ENCODE measurements at regions not wholly inside any gene's neighbourhood (a gene's known extent, or its start where the extent isn't known, plus 50 kb on each side); places are given as distances from the start of the nearest gene placed in this dataset.

GRCh38 chrX:25219480-25219879 lies 203.7 kb upstream of the ARX start:
- no peaks in the 10 kb centered on the region; a peak in 1 of 4 replicates for H3K27me3 ChIP-seq (replicated peaks in 1 of 2; ENCODE audit: control insufficient read depth in 2 of 2, insufficient read depth in 2 of 2, low read length in 1 of 2)
- RAD21 ChIA-PET (ENCODE audit: unreplicated experiment) = no interaction called here
- FAIRE-seq = no peak
- no peaks in the 10 kb centered on the region for H3K79me2 ChIP-seq (ENCODE audit: control insufficient read depth, insufficient read depth, low read length)
- no peak overlapping the region for H3K27ac ChIP-seq (ENCODE audit: control insufficient read depth, insufficient read depth)
- H3K4me2 ChIP-seq (ENCODE audit: control insufficient read depth, insufficient read depth) = no peak overlapping the region
- no peaks in the 10 kb centered on the region for H4K20me1 ChIP-seq (ENCODE audit: control insufficient read depth, insufficient read depth)
- in situ Hi-C loops (cut with MboI) (no loop called here), intact Hi-C loops (cut with micrococcal nuclease; ENCODE audit: unreplicated experiment) (no loop called here)
- no peaks in the 10 kb centered on the region for H3K9me3 ChIP-seq (replicated peaks; ENCODE audit: control insufficient read depth, insufficient read depth, low read length)
- no TSS peak for BruUV-seq (replicated peaks)
- H3K36me3 ChIP-seq (ENCODE audit: control insufficient read depth in 2 of 2, insufficient read depth in 2 of 2, low read length in 1 of 2) = no peaks in the 10 kb centered on the region
- no peak for DNase-seq (ENCODE audit: low read depth, low spot score)
- POLR2A ChIA-PET = no interaction called here
- CTCF ChIA-PET = no interaction called here
- no peak for TF ChIP-seq NFIC (IDR thresholded peaks at IDR 0.05; ENCODE audit: low read depth, low read length)
- no peaks in the 10 kb centered on the region for H3K4me1 ChIP-seq (ENCODE audit: control insufficient read depth, insufficient read depth, low read length)
- SMC1A ChIA-PET (ENCODE audit: uncharacterized antibody, unreplicated experiment) = no interaction called here
- no peak overlapping the region for H3K4me3 ChIP-seq
- H3K9ac ChIP-seq (ENCODE audit: control insufficient read depth, insufficient read depth, low read length) = no peak overlapping the region
- no peak overlapping the region for H2AFZ ChIP-seq (ENCODE audit: control insufficient read depth, low read depth, low read length)
- ATAC-seq = no peak

DNA sequence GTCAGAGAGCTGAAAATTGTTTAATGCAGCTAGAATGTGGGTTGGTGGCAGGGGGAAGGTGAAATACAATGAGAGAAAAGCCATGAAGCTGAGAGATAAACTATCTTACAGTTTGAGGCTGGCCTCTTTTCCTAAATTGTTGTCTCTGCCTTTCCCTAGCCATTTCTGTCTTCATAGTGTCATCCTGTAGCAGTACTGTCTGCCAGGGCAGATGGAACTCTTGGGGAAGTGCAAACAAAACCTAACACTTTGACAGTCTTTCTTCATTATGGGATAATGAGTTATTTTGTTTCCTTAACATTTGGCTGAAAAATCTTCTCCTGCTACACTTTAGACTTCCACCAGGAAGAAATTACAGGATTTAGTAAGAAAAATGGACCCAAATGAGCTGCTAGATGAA lies 197.8 kb upstream of the ARX start:
- TF ChIP-seq NR2C2 (IDR thresholded peaks at IDR 0.05; ENCODE audit: borderline replicate concordance, control insufficient read depth, insufficient read length, low read depth) (no peak), ZNF207 (IDR thresholded peaks at IDR 0.05; ENCODE audit: borderline replicate concordance) (no peak), YBX1 (IDR thresholded peaks at IDR 0.05) (no peak), ZNF24 (IDR thresholded peaks at IDR 0.05) (no peak), GATAD2B (conservative IDR thresholded peaks at IDR 0.05; ENCODE audit: low read depth) (no peak)
- ChIA-PET RAD21 (ENCODE audit: unreplicated experiment) (no interaction called here), CTCF (interaction anchor here (1.3 kb wide), 1 partner anchor 24 kb away, joined by 6 read pairs; no protein-coding TSS in a partner anchor), POLR2A (no interaction called here), SMC1A (ENCODE audit: uncharacterized antibody, unreplicated experiment) (no interaction called here)
- in situ Hi-C loops (cut with MboI) = no loop called here
- no peak overlapping the region for H3K27ac ChIP-seq (ENCODE audit: control insufficient read depth, insufficient read depth)
- ATAC-seq (no peak), FAIRE-seq (no peak), DNase-seq (ENCODE audit: low read depth, low spot score) (no peak)
- BruUV-seq (replicated peaks) = no TSS peak
- H3K4me2 ChIP-seq (ENCODE audit: control insufficient read depth, insufficient read depth) = no peak overlapping the region
- H2AFZ ChIP-seq (ENCODE audit: control insufficient read depth, low read depth, low read length) = no peak overlapping the region
- intact Hi-C loops (cut with micrococcal nuclease; ENCODE audit: unreplicated experiment) = no loop called here
- H3K27me3 ChIP-seq (replicated peaks in 1 of 2; ENCODE audit: control insufficient read depth in 2 of 2, insufficient read depth in 2 of 2, low read length in 1 of 2) = no peaks in the 10 kb centered on the region
- H3K36me3 ChIP-seq (ENCODE audit: control insufficient read depth in 2 of 2, insufficient read depth in 2 of 2, low read length in 1 of 2) = no peaks in the 10 kb centered on the region
- H3K4me3 ChIP-seq = no peak overlapping the region
- H4K20me1 ChIP-seq (ENCODE audit: control insufficient read depth, insufficient read depth) = no peaks in the 10 kb centered on the region
- H3K79me2 ChIP-seq (ENCODE audit: control insufficient read depth, insufficient read depth, low read length) = no peaks in the 10 kb centered on the region
- H3K4me1 ChIP-seq (ENCODE audit: control insufficient read depth, insufficient read depth, low read length) = no peaks in the 10 kb centered on the region
- no peak overlapping the region for H3K9ac ChIP-seq (ENCODE audit: control insufficient read depth, insufficient read depth, low read length)
- no peaks in the 10 kb centered on the region for H3K9me3 ChIP-seq (replicated peaks; ENCODE audit: control insufficient read depth, insufficient read depth, low read length)
